BE2C (cell line): ENCODE measurements at regions not wholly inside any gene's neighbourhood (a gene's known extent, or its start where the extent isn't known, plus 50 kb on each side); places are given as distances from the start of the nearest gene placed in this dataset.
A peak's percentile ranks its signal among the peaks of the same experiment; 100 is the strongest.

Experiments used
- DNase-seq: peaks from one replicate; pipeline ENCODE4 v3.0.0-alpha.2; 2020
- H3K27me3 ChIP-seq: fragments of 250-450 bp; sonication (Bioruptor Pico); 2 replicates; pipeline ENCODE4 v1.5.1; 2020; ENCODE audit warnings: mild to moderate bottlenecking
- H3K36me3 ChIP-seq: fragments of 250-450 bp; sonication (Bioruptor Pico); 2 replicates; pipeline ENCODE4 v1.5.1; 2020; ENCODE audit warnings: mild to moderate bottlenecking
- H3K4me1 ChIP-seq: fragments of 250-450 bp; sonication (Bioruptor Pico); 2 replicates; pipeline ENCODE4 v1.5.1; 2020
- H3K4me3 ChIP-seq: 2 replicates; pipeline ENCODE4 v1.5.1; 2011; ENCODE audit warnings: low read depth, low read length
- H3K9me3 ChIP-seq: fragments of 250-450 bp; sonication (Bioruptor Pico); 2 replicates; pipeline ENCODE4 v1.5.1; 2020
- CTCF ChIP-seq: IDR thresholded peaks from 2 replicates; pipeline ENCODE4 v1.5.1; 2012; ENCODE audit warnings: mild to moderate bottlenecking, low read depth, low read length

GRCh38 chr1:175842550-175842949, 99.2 kb upstream of the TNR start:
- no peak for DNase-seq
- H3K4me1 ChIP-seq, result no peaks in the 10 kb centered on the region
- no peak for TF ChIP-seq CTCF
- no peak overlapping the region for H3K4me3 ChIP-seq
- H3K36me3 ChIP-seq, result no peaks in the 10 kb centered on the region
- H3K27me3 ChIP-seq, result no peaks in the 10 kb centered on the region
- no peaks in the 10 kb centered on the region for H3K9me3 ChIP-seq

- Histone ChIP-seq H3K9me3 (no peaks in the 10 kb centered on the region), H3K27me3 (no peaks in the 10 kb centered on the region), H3K36me3 (no peaks in the 10 kb centered on the region), H3K4me3 (no peak overlapping the region), H3K4me1 (no peaks in the 10 kb centered on the region)
- TF ChIP-seq CTCF, result no peak
- DNase-seq, result no peak
Observed at GRCh38 chr1:175841738-175842187, 98.4 kb upstream of the TNR start.

- no peak overlapping the region for H3K4me3 ChIP-seq
- H3K27me3 ChIP-seq, result no peaks in the 10 kb centered on the region
- TF ChIP-seq CTCF, result no peak
- no peaks in the 10 kb centered on the region for H3K36me3 ChIP-seq
- H3K9me3 ChIP-seq, result no peaks in the 10 kb centered on the region
- no peak for DNase-seq
- no peaks in the 10 kb centered on the region for H3K4me1 ChIP-seq
Observed at GRCh38 chr1:175840787-175841186, 97.4 kb upstream of the TNR start.

GRCh38 chr1:175839779-175840669, 96.6 kb upstream of the TNR start:
- no peaks in the 10 kb centered on the region for H3K9me3 ChIP-seq
- H3K4me1 ChIP-seq, result no peaks in the 10 kb centered on the region
- DNase-seq, result no peak
- no peak for TF ChIP-seq CTCF
- no peaks in the 10 kb centered on the region for H3K27me3 ChIP-seq
- no peaks in the 10 kb centered on the region for H3K36me3 ChIP-seq
- H3K4me3 ChIP-seq, result peak overlapping the region; percentile 21; the same call in 1 of the 2 replicates

GRCh38 chr1:175834597-175834996, 91.2 kb upstream of the TNR start:
- no peak for DNase-seq
- no peaks in the 10 kb centered on the region for H3K4me1 ChIP-seq
- no peaks in the 10 kb centered on the region for H3K36me3 ChIP-seq
- no peak for TF ChIP-seq CTCF
- no peak overlapping the region for H3K4me3 ChIP-seq
- H3K9me3 ChIP-seq, result no peaks in the 10 kb centered on the region
- H3K27me3 ChIP-seq, result no peaks in the 10 kb centered on the region

GRCh38 chr1:175833951-175834350, 90.6 kb upstream of the TNR start:
- Histone ChIP-seq H3K4me1 (no peaks in the 10 kb centered on the region), H3K27me3 (no peaks in the 10 kb centered on the region), H3K36me3 (no peaks in the 10 kb centered on the region), H3K4me3 (no peak overlapping the region), H3K9me3 (no peaks in the 10 kb centered on the region)
- no peak for DNase-seq
- no peak for TF ChIP-seq CTCF
